ENCODE measurements at regions not wholly inside any gene's neighbourhood (a gene's known extent, or its start where the extent isn't known, plus 50 kb on each side); places are given as distances from the start of the nearest gene placed in this dataset.
"Not testable (repeated sequence)": the region's sequence is repeated elsewhere in the genome, so short reads cannot be mapped to it uniquely, and the experiment has no call there.

DNA sequence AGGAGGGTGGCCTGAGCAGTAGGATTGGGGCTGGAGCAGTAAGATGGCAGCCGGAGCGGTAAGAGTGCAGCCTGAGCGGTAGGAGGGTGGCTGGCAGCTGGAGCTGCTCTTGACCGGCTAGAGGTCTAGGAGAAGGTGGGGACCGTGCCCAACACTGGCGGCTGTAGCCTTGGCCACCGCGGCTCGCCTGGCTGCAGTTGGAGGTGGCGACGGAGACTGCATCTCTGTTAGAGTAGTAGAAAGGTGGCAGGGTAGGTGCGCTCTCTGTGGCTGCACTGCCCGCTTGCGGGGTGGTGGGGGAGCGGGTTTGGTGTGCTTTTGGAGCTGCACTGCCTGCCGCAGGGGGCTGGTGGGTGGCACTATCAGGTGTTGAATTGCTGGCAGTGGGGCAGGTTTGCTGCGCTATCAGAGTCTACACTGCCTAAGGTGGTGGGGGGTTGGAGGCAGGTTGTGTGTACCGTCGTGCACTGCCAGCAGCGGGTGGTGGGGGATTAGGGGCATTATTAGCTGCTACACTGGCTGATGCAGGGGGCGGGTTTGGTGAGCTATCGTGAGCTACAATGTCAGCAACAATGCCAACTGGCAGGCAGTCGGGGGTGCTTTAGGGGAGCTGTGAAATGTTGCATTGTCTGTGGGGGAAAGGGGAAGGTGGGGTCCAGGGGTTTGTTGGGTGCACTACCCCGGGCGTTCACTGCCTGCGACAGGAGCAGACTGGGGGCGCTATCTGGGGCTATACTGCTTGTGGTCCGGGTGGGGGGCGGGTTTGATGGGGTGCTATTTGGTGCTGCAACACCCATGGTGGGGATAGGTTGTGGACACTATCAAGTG, 4461.3 kb upstream of the OR11H1 start:
- POLR2A ChIA-PET, result interaction anchor here (0.6 kb wide), 1 partner anchor 44 kb away, joined by 3 read pairs; no protein-coding TSS in a partner anchor
- no peak for TF ChIP-seq CTCF (IDR thresholded peaks at IDR 0.05; ENCODE audit: low read depth, low read length)
- CTCF ChIA-PET, result no interaction called here
- Histone ChIP-seq H3K27ac (ENCODE audit: low read depth, low read length) (no peak overlapping the region), H3K9me3 (ENCODE audit: control insufficient read depth, insufficient read depth, low read length) (peaks cover 54% of the 10 kb centered on the region), H3K4me3 (ENCODE audit: low read depth, low read length) (no peak overlapping the region), H3K27me3 (ENCODE audit: control insufficient read depth, insufficient read depth, low read length) (no peaks in the 10 kb centered on the region)
- no peak for DNase-seq (ENCODE audit: low read depth, low spot score)

DNA sequence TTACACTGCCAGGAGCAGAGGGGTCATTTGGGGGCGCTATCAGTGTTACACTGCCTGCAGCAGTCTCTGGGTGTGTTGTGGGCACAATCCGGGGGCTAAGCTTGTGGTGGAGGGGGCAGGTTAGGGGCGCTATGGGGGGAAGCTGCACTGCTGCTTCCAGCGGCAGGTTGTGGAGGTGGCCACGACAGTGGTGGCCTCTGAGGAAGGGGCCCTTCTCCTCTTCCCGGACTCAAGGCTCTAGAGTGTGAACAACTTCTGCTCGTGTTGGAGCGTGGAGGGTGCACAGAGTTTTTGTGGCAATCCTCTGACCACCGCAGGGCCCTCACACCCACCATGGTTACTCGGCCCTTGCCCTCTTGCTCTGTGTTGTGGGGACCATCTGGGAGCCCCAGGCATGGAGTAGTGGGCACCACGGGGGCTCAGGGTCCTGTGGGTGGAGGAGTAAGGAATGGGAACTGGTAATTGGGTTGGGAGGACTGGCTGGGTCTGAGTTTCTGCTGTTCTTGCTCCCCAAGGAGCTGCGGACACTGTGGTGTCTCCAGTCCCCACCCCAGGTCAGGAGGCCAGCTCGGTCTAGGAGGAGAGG, 4460.6 kb upstream of the OR11H1 start:
- CTCF ChIA-PET; DNase-seq (ENCODE audit: low read depth, low spot score); H3K27me3 ChIP-seq (ENCODE audit: control insufficient read depth, insufficient read depth, low read length); POLR2A ChIA-PET; H3K27ac ChIP-seq (ENCODE audit: low read depth, low read length); H3K4me3 ChIP-seq (ENCODE audit: low read depth, low read length): not testable (repeated sequence)
- H3K9me3 ChIP-seq (ENCODE audit: control insufficient read depth, insufficient read depth, low read length), result peaks cover 54% of the 10 kb centered on the region

DNA sequence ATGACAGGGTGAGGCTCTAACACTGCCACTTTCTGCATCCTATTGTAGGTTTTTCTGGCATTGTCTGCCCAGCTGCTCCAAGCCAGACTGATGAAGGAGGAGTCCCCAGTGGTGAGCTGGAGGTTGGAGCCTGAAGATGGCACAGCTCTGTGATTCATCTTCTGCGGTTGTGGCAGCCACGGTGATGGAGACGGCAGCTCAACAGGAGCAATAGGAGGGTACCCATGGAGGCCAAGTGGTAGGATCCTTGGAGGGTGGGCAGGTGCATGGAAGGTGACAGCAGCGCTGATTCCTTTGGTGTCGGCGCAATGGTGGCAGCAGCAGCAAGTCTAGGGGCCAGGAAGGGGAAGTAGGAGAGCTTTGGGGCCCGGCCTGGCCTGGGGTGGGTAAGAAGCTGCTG, 4460.1 kb upstream of the OR11H1 start:
- CTCF ChIA-PET; H3K27ac ChIP-seq (ENCODE audit: low read depth, low read length); POLR2A ChIA-PET: not testable (repeated sequence)

GRCh38 chr22:11068406-11068805, 4459.6 kb upstream of the OR11H1 start:
- DNase-seq (ENCODE audit: low read depth, low spot score); POLR2A ChIA-PET; CTCF ChIA-PET; H3K27me3 ChIP-seq (ENCODE audit: control insufficient read depth, insufficient read depth, low read length); H3K27ac ChIP-seq (ENCODE audit: low read depth, low read length); H3K4me3 ChIP-seq (ENCODE audit: low read depth, low read length): not testable (repeated sequence)
- H3K9me3 ChIP-seq (ENCODE audit: control insufficient read depth, insufficient read depth, low read length), result peaks cover 47% of the 10 kb centered on the region

More for the DNA sequence above, 4460.1 kb upstream of the OR11H1 start:
- not testable (repeated sequence) for H3K4me3 ChIP-seq (ENCODE audit: low read depth, low read length); DNase-seq (ENCODE audit: low read depth, low spot score); H3K27me3 ChIP-seq (ENCODE audit: control insufficient read depth, insufficient read depth, low read length)
- H3K9me3 ChIP-seq (ENCODE audit: control insufficient read depth, insufficient read depth, low read length), result peaks cover 50% of the 10 kb centered on the region

Measured in AG04450 (cell line).